ENCODE measurements at regions not wholly inside any gene's neighbourhood (a gene's known extent, or its start where the extent isn't known, plus 50 kb on each side); places are given as distances from the start of the nearest gene placed in this dataset.
"Not testable (repeated sequence)": the region's sequence is repeated elsewhere in the genome, so short reads cannot be mapped to it uniquely, and the experiment has no call there.

DNA sequence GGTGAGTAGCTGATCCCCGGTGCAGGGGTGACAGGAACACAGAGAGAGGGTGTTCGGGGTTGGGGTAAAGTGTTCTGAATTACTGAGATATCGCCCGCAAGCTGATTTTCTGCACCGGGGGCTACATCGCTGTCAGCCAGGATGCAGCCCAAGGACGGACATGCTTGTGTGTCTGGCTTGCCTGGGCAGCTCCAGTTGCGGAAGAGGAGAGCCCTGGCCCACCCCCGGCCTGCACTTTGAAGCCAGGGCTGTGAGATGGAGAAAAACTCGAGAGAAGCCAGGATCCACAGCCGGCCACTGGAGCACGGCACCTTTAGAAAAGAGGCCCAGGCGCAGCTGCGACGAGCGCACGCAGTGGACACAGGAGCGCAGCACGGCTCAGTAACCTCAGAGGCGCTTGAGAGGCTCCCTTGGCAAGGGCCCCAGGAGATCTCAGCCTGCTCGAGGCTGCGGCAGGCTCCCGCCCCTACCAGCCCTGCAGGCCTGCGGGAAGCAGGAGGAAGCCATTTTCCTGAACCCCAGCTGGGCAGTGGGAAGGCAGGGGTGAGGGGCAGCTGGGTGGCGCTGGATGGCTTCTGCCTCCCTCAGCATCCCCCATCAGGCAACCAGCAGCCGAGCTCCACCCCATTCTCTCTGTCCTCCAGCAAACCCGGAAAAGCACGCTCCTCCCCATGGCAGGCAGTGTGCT lies 59.2 kb downstream of the C9orf50 start:
- DNase-seq (ENCODE audit: low read depth, low spot score): no peak

DNA sequence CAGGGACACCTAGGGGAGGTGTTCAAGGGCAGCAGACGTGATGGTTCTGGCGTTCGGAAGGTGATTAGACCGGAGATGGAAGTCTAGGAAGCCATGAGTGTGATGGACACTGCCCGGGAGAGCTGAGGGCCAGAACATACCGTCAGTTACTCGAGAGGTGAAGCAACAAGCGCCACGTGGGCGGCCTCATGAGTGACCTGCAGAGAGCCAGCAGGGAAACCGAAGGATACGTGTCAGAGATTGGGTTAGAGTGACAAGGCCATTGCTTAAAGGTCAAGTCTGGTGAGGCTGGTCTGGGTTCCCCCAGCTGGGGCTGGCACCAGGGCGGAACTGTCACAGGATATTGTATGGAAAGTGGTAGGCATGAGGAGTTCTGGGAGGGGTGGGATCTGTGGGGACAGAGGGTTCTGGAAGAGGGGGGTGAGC lies 60.0 kb downstream of the C9orf50 start:
- no peak for DNase-seq (ENCODE audit: low read depth, low spot score)

DNA sequence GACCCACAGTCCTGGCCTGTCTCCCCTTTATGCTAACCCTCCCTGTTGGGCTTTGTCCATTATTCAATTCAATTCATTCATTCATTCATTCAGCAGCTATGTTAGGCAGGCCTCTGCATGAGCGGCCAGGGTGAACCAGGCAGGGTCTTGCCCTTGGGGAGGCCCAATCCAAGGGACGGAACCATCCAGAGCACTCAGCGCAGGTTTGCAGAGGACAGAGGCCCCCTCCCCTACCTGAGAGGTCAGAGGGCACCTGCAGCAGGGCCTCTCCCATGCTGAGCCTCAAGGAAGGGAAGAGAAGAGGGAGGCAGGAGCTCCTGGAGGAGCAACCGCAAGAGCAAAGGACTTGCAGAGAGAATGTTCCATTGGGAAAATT lies 61.4 kb downstream of the C9orf50 start:
- DNase-seq (ENCODE audit: low read depth, low spot score): peak; percentile 42

DNA sequence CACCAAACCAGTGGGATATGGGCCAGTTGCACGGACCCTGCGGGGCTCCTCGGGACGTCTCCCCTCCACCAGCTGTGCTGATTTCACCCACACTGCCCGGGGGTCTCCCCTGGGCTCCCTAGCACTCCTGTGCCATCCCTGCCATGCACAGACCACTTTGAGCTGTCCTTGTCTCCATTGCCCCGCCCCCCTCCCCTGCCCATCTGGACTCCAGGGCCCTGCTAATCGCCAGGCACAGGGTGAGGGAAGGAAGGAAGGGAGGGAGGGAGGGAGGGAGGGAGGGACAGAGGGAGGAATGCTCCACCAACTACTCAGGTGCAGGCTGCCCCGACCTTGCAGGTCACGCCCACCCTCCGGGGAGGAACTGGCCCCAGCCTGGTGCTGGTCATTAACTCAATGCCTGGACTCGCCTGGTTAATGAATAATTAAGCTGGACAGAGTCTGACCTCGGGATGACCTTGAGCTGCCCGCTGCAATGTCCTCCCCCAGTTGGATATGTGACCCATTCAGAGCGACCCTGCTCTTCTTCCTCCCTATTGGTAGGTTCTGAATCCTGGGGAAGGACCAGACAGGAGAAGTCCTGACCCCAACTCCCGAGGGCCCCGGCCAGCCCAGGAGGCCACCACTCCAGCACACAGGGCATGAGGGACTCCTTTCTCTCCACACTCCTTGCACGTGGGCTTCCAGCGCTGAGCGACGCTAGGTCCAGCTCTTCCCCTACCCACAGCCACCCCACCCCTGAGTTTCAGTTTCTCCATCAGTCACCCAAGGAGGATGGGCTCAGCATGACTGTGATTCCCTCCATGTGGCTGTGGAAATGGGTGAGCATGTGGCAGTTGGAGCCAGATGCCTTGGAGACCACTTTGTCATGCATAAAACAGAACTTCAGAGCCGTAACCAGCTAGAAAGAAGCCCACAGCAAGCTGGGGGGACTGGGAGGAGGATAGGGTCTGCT lies 62.1 kb downstream of the C9orf50 start:
- peak; percentile 79 for DNase-seq (ENCODE audit: low read depth, low spot score)

DNA sequence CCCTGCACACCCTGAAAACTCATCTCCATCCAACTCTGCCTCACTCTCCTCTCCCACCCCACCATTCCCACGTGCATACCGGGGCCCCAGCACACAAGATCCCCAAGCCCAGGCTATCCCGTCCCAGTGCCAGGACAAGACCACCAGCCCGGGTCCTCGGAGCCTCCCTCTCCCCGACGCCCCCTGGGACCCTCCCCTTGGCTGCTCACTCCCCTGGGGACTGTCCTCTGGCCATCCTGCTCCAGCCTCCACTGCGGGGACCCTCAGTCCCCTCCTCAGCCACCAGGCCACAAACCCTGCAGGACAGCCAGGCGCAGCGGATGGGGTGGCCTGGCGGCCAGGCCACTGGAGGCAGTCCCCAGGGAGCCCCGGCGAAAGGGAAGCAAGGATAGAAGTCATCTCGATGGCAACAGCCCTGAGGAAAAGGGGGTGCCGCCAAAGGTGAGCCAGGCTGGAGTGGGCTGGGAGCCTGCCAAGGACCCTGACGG lies 62.8 kb downstream of the C9orf50 start:
- DNase-seq (ENCODE audit: low read depth, low spot score): peak; percentile 43

DNA sequence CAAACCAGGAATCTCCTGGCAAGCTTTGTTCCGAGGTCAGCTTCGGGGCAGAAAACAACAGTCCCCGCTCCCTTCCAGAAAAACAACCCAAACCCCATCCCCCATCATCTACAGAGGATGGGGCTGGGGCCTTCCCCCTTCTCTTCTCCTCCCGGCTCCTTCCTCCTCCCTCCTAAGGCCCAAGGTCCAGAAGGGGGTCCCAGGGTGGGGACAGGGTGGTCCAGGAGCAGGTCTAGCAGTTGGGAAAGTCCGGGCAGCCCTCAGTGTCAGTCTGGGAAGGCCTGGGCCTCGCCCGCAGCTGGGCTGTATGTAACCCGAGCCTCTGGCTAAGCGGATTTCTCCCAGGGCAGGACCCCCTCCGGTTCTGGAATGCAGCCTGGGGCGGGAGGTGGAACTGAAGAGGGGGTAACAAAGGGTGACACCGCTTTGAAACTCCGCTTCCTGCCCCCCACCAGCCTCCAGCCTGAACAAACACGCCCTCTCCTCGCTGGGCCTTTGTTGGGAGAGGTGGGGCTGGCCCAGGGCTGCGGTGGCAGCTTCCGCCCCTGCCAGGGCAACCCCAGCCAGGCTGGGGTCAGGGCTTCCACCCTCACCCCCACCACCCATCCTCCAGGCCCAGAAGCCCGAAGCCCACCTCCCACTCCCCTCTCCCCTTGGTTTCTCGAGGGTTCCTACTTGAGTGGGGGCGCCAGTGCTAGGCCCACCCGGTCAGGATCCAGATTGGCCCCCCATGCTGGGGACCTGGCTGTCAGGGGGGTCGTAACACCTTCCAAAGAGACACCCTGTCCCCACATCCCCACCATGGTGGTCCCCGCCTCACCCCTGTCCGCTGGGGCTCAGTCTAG lies 63.5 kb downstream of the C9orf50 start:
- DNase-seq (ENCODE audit: low read depth, low spot score): peak; percentile 98

DNA sequence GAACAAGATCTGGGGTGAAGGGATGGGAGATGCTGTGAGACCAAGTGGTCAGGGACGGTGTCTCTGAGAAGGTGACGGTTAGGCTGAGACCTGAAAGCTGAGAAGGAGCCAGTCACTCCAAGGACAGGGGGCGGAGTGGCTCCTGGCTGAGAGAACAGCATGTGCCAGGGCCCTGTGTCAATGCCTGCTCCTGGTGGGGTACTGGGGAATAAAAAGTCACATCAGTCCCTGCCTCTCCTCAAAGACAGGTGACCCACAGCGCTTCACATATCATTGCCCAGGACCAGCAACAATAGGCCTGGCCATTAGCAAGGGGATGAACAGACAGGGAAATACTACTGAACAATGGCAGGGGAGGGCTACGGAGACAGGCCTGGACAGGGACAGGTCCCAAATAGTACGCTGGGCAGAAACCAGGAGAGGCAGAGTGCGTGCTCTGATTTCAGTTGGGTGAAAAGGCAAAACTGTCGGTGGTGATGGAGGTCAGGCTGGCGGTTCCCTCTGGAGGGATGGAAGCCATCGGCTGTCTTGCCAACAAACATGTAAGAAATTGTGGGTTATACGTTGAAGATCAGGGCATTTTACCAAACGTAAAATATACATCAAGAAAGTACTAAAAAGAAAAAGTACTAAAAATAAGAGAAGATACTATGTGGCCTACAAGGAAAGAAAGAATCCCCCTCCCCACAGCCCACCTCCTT lies 64.3 kb downstream of the C9orf50 start:
- DNase-seq (ENCODE audit: low read depth, low spot score): peak; percentile 53

DNA sequence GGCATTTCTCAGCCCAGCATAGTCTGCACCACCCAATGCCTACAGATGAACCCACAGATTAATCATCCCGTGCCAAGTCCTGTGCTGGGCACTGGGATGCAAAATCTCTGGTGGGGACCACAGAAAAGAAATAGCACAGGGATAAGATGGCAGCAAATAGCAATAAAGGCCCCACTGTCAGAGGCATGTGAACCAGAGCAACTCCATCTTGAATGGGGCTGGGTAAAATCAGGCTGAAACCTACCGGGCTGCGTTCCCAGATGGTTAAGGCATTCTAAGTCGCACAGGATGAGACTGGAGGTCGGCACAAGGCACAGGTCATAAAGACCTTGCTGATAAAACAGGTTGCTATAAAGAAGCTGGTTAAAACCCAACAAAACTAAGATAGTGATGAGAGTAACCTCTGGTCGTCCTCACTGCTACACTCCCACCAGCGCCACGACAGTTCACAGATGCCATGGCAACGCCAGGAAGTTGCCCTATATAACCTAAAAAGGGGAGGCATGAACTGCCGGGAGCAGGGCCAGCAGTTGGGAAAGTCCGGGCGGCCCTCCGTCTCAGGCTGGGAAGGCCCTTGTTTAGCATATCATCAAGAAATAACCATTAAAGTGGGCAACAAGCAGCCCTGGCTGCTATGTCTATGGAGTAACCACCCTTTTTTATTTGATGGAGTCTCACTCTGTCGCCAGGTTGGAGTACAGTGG lies 65.2 kb downstream of the C9orf50 start:
- DNase-seq (ENCODE audit: low read depth, low spot score): no peak

DNA sequence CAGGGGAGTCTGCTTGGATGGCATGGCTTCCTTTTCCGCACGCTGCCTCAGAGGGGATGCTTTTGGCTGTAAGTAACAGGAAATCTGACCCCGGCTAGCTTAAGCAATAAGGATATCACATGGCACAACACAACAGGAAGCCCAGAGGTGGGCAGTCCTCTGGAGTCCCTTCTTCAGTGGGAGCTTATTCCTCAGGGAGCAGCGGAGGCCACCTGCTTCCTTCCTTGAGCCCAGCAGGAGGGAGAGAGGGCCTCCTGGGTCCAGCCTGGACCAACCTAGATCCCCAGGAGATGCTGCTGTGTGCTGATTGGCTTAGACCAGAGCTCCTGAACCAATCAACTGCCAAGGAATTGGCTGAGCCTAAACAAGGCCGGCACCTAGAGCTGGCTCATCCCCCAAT lies 66.3 kb downstream of the C9orf50 start:
- DNase-seq (ENCODE audit: low read depth, low spot score): no peak

DNA sequence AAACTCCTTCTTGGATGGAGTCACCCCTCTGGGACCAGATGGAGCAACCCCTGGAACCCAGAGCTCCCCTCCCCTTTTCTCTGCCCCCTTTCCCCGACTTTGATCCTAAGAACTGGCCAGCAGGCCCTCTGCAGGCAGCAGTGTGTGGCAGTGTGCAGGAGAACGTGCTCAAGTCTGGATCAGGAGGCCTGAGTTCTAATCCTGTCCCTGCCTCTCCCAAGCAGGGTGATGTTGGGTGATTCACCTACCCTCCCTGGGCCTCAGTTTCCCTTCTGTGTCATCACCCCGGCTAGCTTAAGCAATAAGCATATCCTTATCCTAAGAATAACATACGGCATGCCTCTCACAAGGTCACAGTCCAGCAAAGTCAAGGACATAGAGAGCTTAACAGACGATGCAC lies 67.6 kb downstream of the C9orf50 start:
- DNase-seq (ENCODE audit: low read depth, low spot score): no peak

DNA sequence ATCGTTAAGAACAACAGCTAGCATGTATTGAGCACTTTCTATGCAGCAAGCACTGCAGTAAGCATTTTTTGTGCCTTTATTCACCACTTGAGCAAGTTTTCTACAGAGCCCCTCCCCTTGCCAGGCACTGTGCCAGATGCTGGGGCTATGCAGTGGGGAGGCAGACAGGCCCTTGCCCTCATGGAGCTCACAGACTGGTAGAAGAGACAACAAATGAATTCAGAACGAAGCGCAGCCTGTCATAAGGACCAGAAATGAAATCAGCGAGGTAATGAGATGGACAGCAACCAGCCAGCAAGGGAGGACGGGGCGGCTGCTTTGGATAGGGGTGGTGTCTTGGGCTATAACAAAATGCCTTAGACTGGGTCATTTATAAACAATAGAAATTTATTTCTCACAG lies 68.8 kb downstream of the C9orf50 start:
- DNase-seq (ENCODE audit: low read depth, low spot score): no peak

DNA sequence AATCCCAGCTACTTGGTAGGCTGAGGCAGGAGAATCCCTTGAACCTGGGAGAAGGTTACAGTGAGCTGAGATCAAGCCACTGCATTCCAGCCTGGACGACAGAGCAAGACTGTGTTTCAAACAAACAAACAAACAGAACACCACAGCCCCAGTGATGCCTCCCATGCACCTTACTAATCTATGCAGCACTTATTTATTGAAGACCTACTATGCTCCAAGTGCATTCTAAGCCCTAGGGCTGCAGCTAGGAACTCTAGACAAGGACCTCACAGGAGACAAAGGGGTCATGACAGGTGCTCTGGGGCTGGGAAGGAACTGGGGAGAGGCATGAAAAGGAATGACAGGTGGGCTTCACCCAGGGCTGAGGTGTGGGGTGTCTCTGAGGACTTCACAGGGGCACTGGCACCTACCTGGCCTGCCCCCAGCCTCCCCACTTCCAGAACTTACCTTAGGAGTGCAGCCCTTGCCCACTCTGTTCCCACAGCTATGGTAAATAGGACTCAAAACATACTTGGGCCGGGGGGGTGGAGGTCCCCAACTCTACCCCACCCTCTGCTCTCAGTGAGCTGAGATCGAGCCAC lies 69.4 kb downstream of the C9orf50 start:
- DNase-seq (ENCODE audit: low read depth, low spot score): no peak

DNA sequence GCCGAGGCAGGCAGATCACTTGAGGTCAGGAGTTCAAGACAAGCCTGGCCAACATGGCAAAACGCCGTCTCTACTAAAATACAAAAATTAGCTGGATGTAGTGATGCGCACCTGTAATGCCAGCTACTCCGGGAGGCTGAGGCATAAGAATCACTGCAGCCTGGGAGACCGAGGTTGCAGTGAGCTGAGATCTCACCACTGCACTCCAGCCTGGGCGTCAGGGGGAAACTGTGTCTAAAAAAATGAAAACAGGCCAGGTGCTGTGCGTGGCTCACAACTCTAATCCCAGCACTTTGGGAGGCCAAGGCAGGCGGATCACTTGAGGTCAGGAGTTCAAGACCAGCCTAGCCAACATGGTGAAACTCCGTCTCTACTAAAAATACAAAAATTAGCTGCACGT lies 69.9 kb downstream of the C9orf50 start:
- DNase-seq (ENCODE audit: low read depth, low spot score): not testable (repeated sequence)

DNA sequence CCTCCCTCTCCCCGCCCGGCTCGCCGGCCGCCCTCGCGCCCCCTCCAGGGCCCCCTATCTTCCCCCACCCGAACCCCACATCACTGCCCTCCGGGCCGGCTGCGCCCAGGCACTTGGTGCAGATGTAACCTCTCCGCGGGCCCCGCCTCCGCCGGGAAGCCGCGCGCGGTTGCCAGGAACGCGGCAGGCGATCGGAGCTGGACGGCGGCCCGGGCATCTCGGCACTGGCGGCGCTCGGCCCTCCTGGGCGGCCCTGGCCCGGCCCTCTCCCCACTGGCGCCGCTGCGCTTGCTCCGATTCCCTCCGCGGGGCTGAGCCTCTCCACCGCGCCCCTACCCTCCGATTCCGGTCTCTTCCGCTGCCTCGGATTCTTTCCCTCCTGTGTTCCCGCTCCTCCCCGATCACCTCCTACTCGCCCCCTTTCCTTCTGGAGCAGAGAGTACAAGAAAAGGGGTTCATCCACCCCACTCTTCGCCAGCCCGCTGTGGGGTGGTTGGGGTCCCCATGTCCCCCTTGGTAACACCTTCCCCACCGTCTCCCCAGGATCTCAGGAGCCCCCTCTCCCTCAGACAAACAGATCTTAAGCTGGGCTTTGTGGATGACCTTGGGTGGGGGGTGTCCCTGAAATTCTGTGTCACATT lies 70.6 kb downstream of the C9orf50 start:
- DNase-seq (ENCODE audit: low read depth, low spot score): peak; percentile 45

DNA sequence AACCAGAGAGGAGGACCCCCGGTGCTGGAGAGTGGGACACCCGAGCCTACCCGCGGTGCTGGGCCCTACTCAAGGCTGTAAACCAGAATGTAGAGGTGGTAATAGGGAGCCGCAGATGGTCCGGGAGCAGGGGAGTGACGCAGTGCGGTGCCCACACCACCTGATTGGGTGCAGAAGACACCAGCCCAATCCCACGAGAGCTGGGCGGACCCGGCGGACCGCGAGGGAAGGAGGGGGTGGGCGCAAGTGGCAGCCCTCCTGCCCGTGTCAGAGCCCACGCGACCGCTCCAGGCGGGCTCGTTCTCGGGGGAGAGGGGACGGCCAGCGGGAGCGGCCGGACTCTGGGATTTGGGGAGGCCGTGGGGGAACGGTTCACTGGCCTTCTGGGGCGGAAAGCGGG lies 71.2 kb downstream of the C9orf50 start:
- no peak for DNase-seq (ENCODE audit: low read depth, low spot score)

DNA sequence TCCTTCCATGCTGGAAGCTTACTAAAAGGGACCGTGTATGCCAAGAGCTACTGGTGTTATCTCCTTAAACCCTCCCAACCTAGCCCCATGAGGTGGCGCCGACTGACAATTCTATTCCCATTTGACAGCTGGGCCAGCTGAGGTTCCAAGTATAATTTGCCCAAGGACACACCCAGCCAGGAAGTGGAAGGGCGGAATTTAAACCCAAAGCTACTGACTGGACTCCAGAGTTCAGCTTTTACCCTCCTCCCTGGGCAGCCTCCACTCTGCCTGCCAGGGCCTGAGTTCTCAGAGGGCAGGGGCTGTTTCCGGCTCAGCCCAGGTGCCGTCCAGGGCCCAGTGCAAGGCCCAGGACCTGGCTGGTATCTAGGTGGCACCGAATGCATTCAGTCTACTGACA lies 71.8 kb downstream of the C9orf50 start:
- no peak for DNase-seq (ENCODE audit: low read depth, low spot score)

DNA sequence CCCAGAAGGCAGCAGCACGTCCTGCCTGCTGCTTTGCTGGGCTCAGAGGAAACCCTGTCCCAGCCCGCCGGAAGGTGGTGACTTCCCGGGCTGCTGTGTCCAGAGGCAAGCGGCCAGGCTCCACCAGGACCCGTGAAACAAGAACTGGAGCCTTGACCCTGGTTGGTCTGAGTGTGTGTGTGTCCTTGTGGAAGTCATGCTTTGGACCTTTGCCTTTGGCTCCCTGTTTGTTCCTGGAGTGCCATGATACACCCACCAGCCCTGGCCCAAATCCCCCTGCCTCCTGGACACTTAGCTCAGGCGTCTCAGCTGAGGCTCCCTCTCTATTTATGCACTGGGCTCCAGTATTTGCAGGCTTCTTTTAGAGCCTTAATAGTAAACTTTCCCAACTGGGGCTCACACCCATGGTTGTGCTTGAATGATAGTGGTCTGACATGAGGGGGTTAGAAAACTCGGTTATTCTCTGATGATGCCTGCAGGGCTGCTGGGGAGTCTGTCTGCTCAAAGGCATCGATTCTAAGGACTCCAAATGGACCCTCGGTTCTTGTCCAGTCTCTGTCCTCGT lies 72.2 kb downstream of the C9orf50 start:
- no peak for DNase-seq (ENCODE audit: low read depth, low spot score)

DNA sequence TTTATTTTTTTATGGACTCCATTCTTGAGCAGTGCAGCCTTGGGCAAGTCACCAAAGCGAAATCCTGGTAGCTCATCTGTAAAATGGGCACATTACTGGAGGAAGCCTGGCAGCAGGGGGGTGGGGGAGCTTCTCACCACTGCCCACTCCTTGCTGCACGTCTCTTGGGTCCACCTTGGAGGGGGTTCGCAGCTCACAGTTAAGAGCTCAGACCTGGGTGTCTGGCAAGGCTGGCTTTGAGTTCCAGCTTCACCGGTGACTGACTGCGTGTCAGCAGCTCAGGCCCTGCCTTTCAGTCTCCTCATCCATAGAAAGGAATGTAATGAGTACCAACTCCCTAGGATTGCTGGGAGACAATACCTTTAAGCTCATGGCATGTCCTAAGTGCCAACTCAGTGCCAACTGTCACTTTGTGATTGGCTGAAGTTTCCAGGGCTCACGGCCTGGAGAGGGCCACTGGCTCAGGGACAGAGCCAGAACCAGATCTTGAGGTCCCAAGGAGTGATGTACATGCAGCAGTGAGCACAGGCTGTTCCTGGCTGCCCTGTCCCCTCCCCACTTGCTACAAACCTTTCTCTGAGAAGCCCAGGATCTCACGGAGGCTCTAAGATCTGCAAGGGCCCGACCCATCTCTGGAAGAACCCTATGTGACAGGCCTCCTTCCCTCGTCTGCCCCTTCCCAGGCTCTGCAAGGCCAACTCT lies 72.9 kb downstream of the C9orf50 start:
- no peak for DNase-seq (ENCODE audit: low read depth, low spot score)

DNA sequence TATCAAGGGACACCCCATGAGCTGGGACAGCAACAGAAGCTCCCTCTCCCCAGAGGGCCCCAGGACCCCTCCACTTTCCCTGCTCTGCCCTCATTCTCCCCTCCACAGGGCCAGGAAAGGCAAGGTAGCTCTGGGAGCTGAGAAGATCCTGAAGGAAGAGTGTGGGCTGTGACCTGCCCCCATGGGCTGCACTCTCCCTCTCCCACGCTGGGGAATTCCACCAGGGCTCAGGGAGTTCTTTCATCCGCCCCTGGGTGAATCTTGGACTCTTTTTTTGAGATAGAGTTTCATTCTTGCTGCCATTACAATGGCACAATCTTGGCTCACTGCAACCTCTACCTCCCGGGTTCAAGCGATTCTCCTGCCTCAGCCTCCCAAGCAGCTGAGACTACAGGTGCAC lies 73.8 kb downstream of the C9orf50 start:
- DNase-seq (ENCODE audit: low read depth, low spot score): no peak
